ENCODE measurements at regions not wholly inside any gene's neighbourhood (a gene's known extent, or its start where the extent isn't known, plus 50 kb on each side); places are given as distances from the start of the nearest gene placed in this dataset.
"Not testable (repeated sequence)": the region's sequence is repeated elsewhere in the genome, so short reads cannot be mapped to it uniquely, and the experiment has no call there.

GRCh38 chr10:33588974-33589600 lies 254.6 kb upstream of the NRP1 start:
- DNase-seq (ENCODE audit: low read depth, low spot score), result no peak
- in situ Hi-C loops (cut with HindIII; ENCODE audit: low sequenced_read_pairs), result no loop called here
- no peak for TF ChIP-seq CTCF (IDR thresholded peaks at IDR 0.05; ENCODE audit: low read depth, low read length)
- no peak overlapping the region for H3K4me3 ChIP-seq (ENCODE audit: low read depth, low read length)

DNA sequence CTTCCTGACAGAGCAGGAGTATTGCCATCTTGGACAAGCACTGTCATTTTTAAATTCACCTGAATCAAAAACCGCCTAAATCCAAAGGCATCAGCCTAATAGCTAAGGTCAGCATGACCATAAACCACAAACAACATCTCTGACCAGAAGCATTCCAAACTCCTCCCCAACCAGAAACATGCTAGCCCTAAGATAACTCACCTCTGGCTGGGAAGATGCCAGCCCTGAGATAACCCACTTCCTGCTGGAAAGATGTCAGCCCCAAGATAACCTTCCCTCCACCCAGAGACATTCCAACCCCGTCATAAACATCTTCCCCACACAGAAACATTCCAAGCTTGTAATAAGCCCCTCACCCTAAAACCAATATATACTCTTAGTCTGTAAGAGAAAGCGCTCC lies 250.1 kb upstream of the NRP1 start:
- DNase-seq (ENCODE audit: low read depth, low spot score); H3K4me3 ChIP-seq (ENCODE audit: low read depth, low read length); in situ Hi-C loops (cut with HindIII; ENCODE audit: low sequenced_read_pairs): not testable (repeated sequence)

DNA sequence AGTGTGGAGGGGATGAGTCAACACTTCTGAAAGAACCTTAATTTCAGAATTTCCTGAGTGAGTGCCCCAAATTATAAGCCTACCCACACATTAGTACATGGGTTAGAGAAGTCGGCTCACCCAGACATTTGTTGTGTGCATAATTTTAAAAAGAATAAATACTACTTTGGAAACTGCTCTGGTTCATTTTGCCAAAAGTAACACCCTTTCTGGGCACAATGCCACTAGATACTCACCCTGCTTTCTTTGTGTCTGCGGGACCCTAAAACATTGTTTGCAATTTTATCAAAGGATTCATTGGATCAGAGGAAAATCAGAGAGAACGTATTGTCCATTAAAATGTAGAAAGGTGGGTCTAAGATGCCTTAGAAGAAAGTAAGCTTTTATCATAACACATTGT lies 245.5 kb upstream of the NRP1 start:
- TF ChIP-seq CTCF (IDR thresholded peaks at IDR 0.05; ENCODE audit: low read depth, low read length), result no peak
- no peak for DNase-seq (ENCODE audit: low read depth, low spot score)
- in situ Hi-C loops (cut with HindIII; ENCODE audit: low sequenced_read_pairs), result no loop called here
- H3K4me3 ChIP-seq (ENCODE audit: low read depth, low read length), result no peak overlapping the region

DNA sequence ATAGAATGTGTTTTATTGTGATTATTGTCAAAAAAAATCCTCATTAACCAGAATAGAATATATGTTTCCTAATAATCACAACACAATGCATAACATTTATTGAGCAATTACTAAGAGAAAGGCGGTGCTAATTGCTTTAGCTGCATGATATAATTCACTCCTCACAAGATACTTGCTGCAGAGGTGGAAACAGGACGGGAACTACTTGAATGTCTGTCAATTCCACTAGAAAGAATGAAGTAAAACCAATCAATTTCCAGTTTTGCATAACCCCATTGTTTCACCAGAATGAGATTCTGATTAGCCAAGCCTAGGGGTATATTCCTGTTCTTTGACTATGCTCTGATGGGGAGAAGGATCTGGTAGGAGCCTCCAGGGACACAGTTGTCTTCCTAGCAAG lies 239.1 kb upstream of the NRP1 start:
- TF ChIP-seq CTCF (IDR thresholded peaks at IDR 0.05; ENCODE audit: low read depth, low read length), result no peak
- DNase-seq (ENCODE audit: low read depth, low spot score), result no peak

DNA sequence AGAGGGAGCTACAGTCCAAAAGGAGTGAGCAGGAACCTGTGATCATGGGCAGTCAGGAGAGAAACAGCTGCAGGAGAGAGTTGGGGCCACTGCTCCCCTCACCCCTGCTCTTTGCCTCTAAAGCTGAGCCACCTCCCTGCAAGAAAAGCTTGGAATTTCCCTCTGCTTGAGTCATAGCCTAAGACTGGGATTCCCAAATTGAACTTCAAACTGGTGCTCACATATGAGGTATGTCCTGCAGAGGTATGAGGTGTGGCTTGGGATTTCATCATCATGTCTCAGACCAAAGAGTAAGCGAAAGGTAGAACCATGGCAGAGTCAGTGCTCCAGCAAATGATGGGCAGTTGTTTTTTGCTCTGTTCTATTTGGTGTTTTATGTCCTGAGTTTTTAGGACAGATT lies 237.1 kb upstream of the NRP1 start:
- DNase-seq (ENCODE audit: low read depth, low spot score), result no peak
- H3K4me3 ChIP-seq (ENCODE audit: low read depth, low read length), result no peak overlapping the region
- TF ChIP-seq CTCF (IDR thresholded peaks at IDR 0.05; ENCODE audit: low read depth, low read length), result no peak
- in situ Hi-C loops (cut with HindIII; ENCODE audit: low sequenced_read_pairs), result no loop called here

More for the DNA sequence above, 239.1 kb upstream of the NRP1 start:
- no peak overlapping the region for H3K4me3 ChIP-seq (ENCODE audit: low read depth, low read length)
- in situ Hi-C loops (cut with HindIII; ENCODE audit: low sequenced_read_pairs), result no loop called here

- no peak for DNase-seq (ENCODE audit: low read depth, low spot score)
- no peak for TF ChIP-seq CTCF (IDR thresholded peaks at IDR 0.05; ENCODE audit: low read depth, low read length)
- H3K4me3 ChIP-seq (ENCODE audit: low read depth, low read length), result no peak overlapping the region
- in situ Hi-C loops (cut with HindIII; ENCODE audit: low sequenced_read_pairs), result no loop called here
Measured at GRCh38 chr10:33570495-33570894, 236.0 kb upstream of the NRP1 start.

DNA sequence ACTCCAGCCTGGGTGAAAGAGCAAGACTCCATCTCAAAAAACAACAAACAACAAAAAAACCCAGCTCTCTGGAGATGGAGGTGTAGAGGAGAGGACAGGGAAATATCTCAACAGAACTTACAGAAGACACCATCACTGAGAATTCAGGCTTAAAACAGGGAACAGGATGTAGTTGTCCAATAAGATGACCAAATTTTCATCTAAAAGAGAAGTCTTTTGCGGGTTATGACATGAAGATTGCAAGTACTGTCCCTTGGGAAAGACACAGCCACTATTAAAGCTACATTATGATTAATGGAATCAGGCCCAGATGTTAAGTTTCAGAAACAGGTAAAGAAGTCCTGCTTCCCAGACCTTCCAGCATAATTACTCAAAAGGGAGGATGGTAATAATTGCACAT lies 235.2 kb upstream of the NRP1 start:
- in situ Hi-C loops (cut with HindIII; ENCODE audit: low sequenced_read_pairs), result no loop called here
- DNase-seq (ENCODE audit: low read depth, low spot score), result no peak
- no peak overlapping the region for H3K4me3 ChIP-seq (ENCODE audit: low read depth, low read length)
- TF ChIP-seq CTCF (IDR thresholded peaks at IDR 0.05; ENCODE audit: low read depth, low read length), result no peak

Measured in astrocyte of the spinal cord (primary cell).